ENCODE measurements at regions not wholly inside any gene's neighbourhood (a gene's known extent, or its start where the extent isn't known, plus 50 kb on each side); places are given as distances from the start of the nearest gene placed in this dataset.

GRCh38 chr3:78360849-78361248 is 1321.0 kb downstream of the ROBO2 start:
- Histone ChIP-seq H2AFZ (ENCODE audit: control insufficient read depth, low read length) (no peak overlapping the region), H3K79me2 (ENCODE audit: control insufficient read depth, insufficient read depth, low read length) (no peaks in the 10 kb centered on the region), H3K36me3 (ENCODE audit: control insufficient read depth in 2 of 2, extremely low read depth in 1 of 2, insufficient read depth in 2 of 2, low read length in 2 of 2) (no peaks in the 10 kb centered on the region), H3K27ac (ENCODE audit: control insufficient read depth, insufficient read depth, low read length) (no peak overlapping the region), H4K20me1 (ENCODE audit: control insufficient read depth, extremely low read depth, insufficient read depth, low read length) (no peaks in the 10 kb centered on the region), H3K4me2 (ENCODE audit: control insufficient read depth, extremely low read depth, insufficient read depth, low read depth, low read length) (no peak overlapping the region), H3K4me3 (ENCODE audit: control insufficient read depth in 2 of 3, extremely low read depth in 1 of 3, insufficient read depth in 2 of 3, low read depth in 1 of 3, low read length in 3 of 3) (no peak overlapping the region), H3K9me1 (ENCODE audit: control insufficient read depth, extremely low read depth, insufficient read depth, low read length) (no peaks in the 10 kb centered on the region), H3K9me3 (ENCODE audit: control insufficient read depth, low read depth, low read length) (no peaks in the 10 kb centered on the region), H3K9ac (ENCODE audit: control insufficient read depth, extremely low read depth, insufficient read depth, low read length) (no peak overlapping the region), H3K4me1 (ENCODE audit: control insufficient read depth, extremely low read depth, insufficient read depth, low read length) (no peaks in the 10 kb centered on the region), H3K27me3 (ENCODE audit: control insufficient read depth, extremely low read depth, insufficient read depth, low read length) (no peaks in the 10 kb centered on the region)
- DNase-seq (ENCODE audit: low read depth, low spot score) (no peak), FAIRE-seq (no peak)
- dilution Hi-C loops (cut with MboI; ENCODE audit: extremely low pct_ligation_motif_present, low sequenced_read_pairs): no loop called here
- no peak for TF ChIP-seq EZH2 (IDR thresholded peaks at IDR 0.05; ENCODE audit: low read length)
- no peak for TF ChIP-seq CTCF (optimal IDR thresholded peaks at IDR 0.05 in 1 of 3, IDR thresholded peaks at IDR 0.05 in 1 of 3, conservative IDR thresholded peaks at IDR 0.05 in 1 of 3; ENCODE audit: extremely low read depth in 1 of 3, insufficient read depth in 2 of 3, low read length in 3 of 3)

GRCh38 chr3:78368636-78369345 is 1328.9 kb downstream of the ROBO2 start:
- Histone ChIP-seq H3K36me3 (ENCODE audit: control insufficient read depth in 2 of 2, extremely low read depth in 1 of 2, insufficient read depth in 2 of 2, low read length in 2 of 2) (no peaks in the 10 kb centered on the region), H3K9me3 (ENCODE audit: control insufficient read depth, low read depth, low read length) (no peaks in the 10 kb centered on the region), H3K4me1 (ENCODE audit: control insufficient read depth, extremely low read depth, insufficient read depth, low read length) (no peaks in the 10 kb centered on the region), H4K20me1 (ENCODE audit: control insufficient read depth, extremely low read depth, insufficient read depth, low read length) (no peaks in the 10 kb centered on the region), H3K4me3 (ENCODE audit: control insufficient read depth in 2 of 3, extremely low read depth in 1 of 3, insufficient read depth in 2 of 3, low read depth in 1 of 3, low read length in 3 of 3) (no peak overlapping the region), H3K4me2 (ENCODE audit: control insufficient read depth, extremely low read depth, insufficient read depth, low read depth, low read length) (no peak overlapping the region), H3K27me3 (ENCODE audit: control insufficient read depth, extremely low read depth, insufficient read depth, low read length) (no peaks in the 10 kb centered on the region), H3K9ac (ENCODE audit: control insufficient read depth, extremely low read depth, insufficient read depth, low read length) (no peak overlapping the region), H3K27ac (ENCODE audit: control insufficient read depth, insufficient read depth, low read length) (no peak overlapping the region), H3K9me1 (ENCODE audit: control insufficient read depth, extremely low read depth, insufficient read depth, low read length) (no peaks in the 10 kb centered on the region), H2AFZ (ENCODE audit: control insufficient read depth, low read length) (no peak overlapping the region), H3K79me2 (ENCODE audit: control insufficient read depth, insufficient read depth, low read length) (no peaks in the 10 kb centered on the region)
- DNase-seq (ENCODE audit: low read depth, low spot score) (no peak), FAIRE-seq (peak; percentile 9)
- no peak for TF ChIP-seq EZH2 (IDR thresholded peaks at IDR 0.05; ENCODE audit: low read length)
- no peak for TF ChIP-seq CTCF (optimal IDR thresholded peaks at IDR 0.05 in 1 of 3, IDR thresholded peaks at IDR 0.05 in 1 of 3, conservative IDR thresholded peaks at IDR 0.05 in 1 of 3; ENCODE audit: extremely low read depth in 1 of 3, insufficient read depth in 2 of 3, low read length in 3 of 3)
- dilution Hi-C loops (cut with MboI; ENCODE audit: extremely low pct_ligation_motif_present, low sequenced_read_pairs): no loop called here

Data from keratinocyte (primary cell).